HCT116 (cell line): ENCODE measurements at regions not wholly inside any gene's neighbourhood (a gene's known extent, or its start where the extent isn't known, plus 50 kb on each side); places are given as distances from the start of the nearest gene placed in this dataset.

ENCODE experiments used
- ATAC-seq: fragments of 200-7000 bp; cut with Tn5 transposase; 2 replicates; pipeline ENCODE4 v1.9.1; 2020; ENCODE audit warnings: mild to moderate bottlenecking, moderate library complexity
- BruUV-seq: library from RNA; stranded (reverse); fragments of 400-500 nt; replicated peaks from 2 replicates; lab custom pipeline; 2021; lab: Mats Ljungman, UMichigan
- CTCF ChIA-PET: fragments of 300-600 bp; sonication (Branson Sonifier 250); formaldehyde crosslinking; loops from one replicate; lab custom pipeline; 2021; ENCODE audit warnings: antibody characterized with exemption; lab: Charles Lee
- POLR2A ChIA-PET: fragments of 300-600, 350-600 bp; sonication (Branson Sonifier 250); formaldehyde crosslinking; loops from one replicate; lab custom pipeline; 2021; ENCODE audit warnings: antibody characterized with exemption; lab: Charles Lee
- RAD21 ChIA-PET, 2 experiments: fragments of 300-600 bp; sonication (Branson Sonifier 250); formaldehyde crosslinking; loops; one replicate each; lab custom pipeline; 2023; ENCODE audit warnings: low total read pairs in 2 of 2; ENCODE audit not compliant: uncharacterized antibody in 2 of 2, unreplicated experiment in 2 of 2, low non-redundant PET in 1 of 2; lab: Charles Lee
- DNase-seq: peaks from one replicate; pipeline ENCODE4 v3.0.0-alpha.2; 2010; ENCODE audit warnings: low read depth, low spot score
- H2AFZ ChIP-seq: fragments of 200-600 bp; shearing (Covaris generic), sonication (generic); 2 replicates; pipeline ENCODE4 v1.6.1; 2017; ENCODE audit warnings: low read depth, mixed run types, mixed read lengths, antibody characterized with exemption, low read length; ENCODE audit not compliant: poor library complexity, severe bottlenecking
- H3K27ac ChIP-seq: 2 replicates; pipeline ENCODE4 v1.5.1; 2012; ENCODE audit warnings: low read depth, low read length
- H3K27me3 ChIP-seq: fragments of 200-600 bp; sonication (generic); 2 replicates; pipeline ENCODE4 v1.6.1; 2016; ENCODE audit warnings: mixed run types, low read length, mixed read lengths; ENCODE audit not compliant: insufficient read depth
- H3K36me3 ChIP-seq, 2 experiments: fragments of 200-500 bp in 1 of 2; fragments of 200-600 bp in 1 of 2; sonication (Bioruptor generic) in 1 of 2; sonication (generic) in 1 of 2; 2 replicates each; pipeline versions ENCODE4 v1.5.1 to v1.6.1; 2014 to 2016; ENCODE audit warnings: low read length in 2 of 2, inconsistent platforms in 1 of 2, mixed read lengths in 1 of 2, mixed run types in 1 of 2; ENCODE audit not compliant: insufficient read depth in 2 of 2, control insufficient read depth in 1 of 2
- H3K4me1 ChIP-seq, 2 experiments: fragments of 200-600 bp in 1 of 2; sonication (generic) in 1 of 2; 2 replicates each; pipeline versions ENCODE4 v1.5.1 to v1.6.1; 2012 to 2017; ENCODE audit warnings: low read length in 2 of 2, inconsistent platforms in 1 of 2, mild to moderate bottlenecking in 1 of 2, mixed read lengths in 1 of 2, mixed run types in 1 of 2, moderate library complexity in 1 of 2; ENCODE audit not compliant: insufficient read depth in 2 of 2, control insufficient read depth in 1 of 2
- H3K4me2 ChIP-seq: fragments of 200-600 bp; sonication (generic); 2 replicates; pipeline ENCODE4 v1.6.1; 2017; ENCODE audit warnings: mixed run types, low read length, mixed read lengths
- H3K4me3 ChIP-seq, 2 experiments: fragments of 200-600 bp in 1 of 2; sonication (generic) in 1 of 2; replicated peaks in 1 of 2; 2 replicates each; pipeline ENCODE4 v1.5.1; 2011 to 2016; ENCODE audit warnings: low read length in 2 of 2, control low read depth in 1 of 2, low read depth in 1 of 2, mild to moderate bottlenecking in 1 of 2, mixed read lengths in 1 of 2, mixed run types in 1 of 2
- H3K79me2 ChIP-seq: fragments of 200-600 bp; sonication (generic); 2 replicates; pipeline ENCODE4 v1.6.1; 2017; ENCODE audit warnings: mild to moderate bottlenecking, mixed run types, low read length, moderate library complexity, mixed read lengths; ENCODE audit not compliant: insufficient read depth
- H3K9ac ChIP-seq: fragments of 200-600 bp; sonication (generic); 2 replicates; pipeline ENCODE4 v1.6.1; 2016; ENCODE audit warnings: low read length, mixed read lengths
- H3K9me2 ChIP-seq: fragments of 200-600 bp; sonication (generic), shearing (Covaris generic); 2 replicates; pipeline ENCODE4 v1.6.1; 2017; ENCODE audit warnings: mixed run types, mild to moderate bottlenecking, moderate library complexity; ENCODE audit not compliant: insufficient read depth
- H3K9me3 ChIP-seq, 2 experiments: fragments of 200-500 bp in 1 of 2; fragments of 200-600 bp in 1 of 2; sonication (Bioruptor generic) in 1 of 2; sonication (generic) in 1 of 2; 2 replicates each; pipeline ENCODE4 v1.6.1; 2014 to 2017; ENCODE audit warnings: low read length in 2 of 2, mixed read lengths in 2 of 2, inconsistent platforms in 1 of 2, low read depth in 1 of 2, mild to moderate bottlenecking in 1 of 2, mixed run types in 1 of 2, moderate library complexity in 1 of 2; ENCODE audit not compliant: control insufficient read depth in 1 of 2, insufficient read depth in 1 of 2
- H4K20me1 ChIP-seq: fragments of 200-600 bp; sonication (generic), shearing (Covaris generic); 2 replicates; pipeline ENCODE4 v1.6.1; 2017; ENCODE audit warnings: mixed run types, mild to moderate bottlenecking, moderate library complexity; ENCODE audit not compliant: insufficient read depth
- CBX3 ChIP-seq: IDR thresholded peaks from 2 replicates; pipeline ENCODE4 v1.6.1; 2012; ENCODE audit warnings: low read depth
- ELF1 ChIP-seq: IDR thresholded peaks from 2 replicates; pipeline ENCODE4 v1.6.1; 2012; ENCODE audit warnings: low read depth, borderline replicate concordance
- EZH2phosphoT487 ChIP-seq: fragments of 200-600 bp; IDR thresholded peaks from 2 replicates; pipeline ENCODE4 v1.6.1; 2018; ENCODE audit warnings: antibody characterized with exemption, borderline replicate concordance
- MAX ChIP-seq: IDR thresholded peaks from 2 replicates; pipeline ENCODE4 v1.6.1; 2012
- POLR2AphosphoS5 ChIP-seq: IDR thresholded peaks from 2 replicates; pipeline ENCODE4 v1.6.1; 2011; ENCODE audit warnings: mild to moderate bottlenecking, low read depth, low read length, moderate library complexity
- ZBTB33 ChIP-seq: IDR thresholded peaks from 2 replicates; pipeline ENCODE4 v1.6.1; 2011; ENCODE audit warnings: mild to moderate bottlenecking, low read length, moderate library complexity; ENCODE audit not compliant: insufficient replicate concordance; ENCODE audit errors: extremely low read depth
- ZFX ChIP-seq: fragments of 450-650 bp; IDR thresholded peaks from 2 replicates; pipeline ENCODE4 v1.6.1; 2017
- ZNF274 ChIP-seq: fragments of 200-500 bp; sonication (Bioruptor generic); IDR thresholded peaks from 2 replicates; pipeline ENCODE4 v1.6.1; 2014; ENCODE audit warnings: mild to moderate bottlenecking, low read depth, low read length, inconsistent platforms
- intact Hi-C: fragments of 100-400 bp; cut with micrococcal nuclease; formaldehyde crosslinking; loops from 2 replicates; pipeline ENCODE4 v1.10.0; 2022

- BruUV-seq, result no TSS peak
- RAD21 ChIA-PET, result no interaction called here
Measured at GRCh38 chr3:26438981-26439884, 183.3 kb upstream of the LRRC3B start.

More at GRCh38 chr3:26438981-26439884, 183.3 kb upstream of the LRRC3B start:
- H3K9me3 ChIP-seq, result no peaks in the 10 kb centered on the region; a peak in 2 of 4 replicates
- TF ChIP-seq ELF1 (no peak), EZH2phosphoT487 (no peak), CBX3 (no peak), ZBTB33 (no peak), ZNF274 (no peak), MAX (no peak), POLR2AphosphoS5 (no peak), ZFX (no peak)
- no peak overlapping the region for H3K27ac ChIP-seq
- no peak overlapping the region for H2AFZ ChIP-seq
- ChIA-PET CTCF (no interaction called here), POLR2A (no interaction called here)
- H3K9ac ChIP-seq, result no peak overlapping the region
- H3K36me3 ChIP-seq, result no peaks in the 10 kb centered on the region
- intact Hi-C loops, result no loop called here
- ATAC-seq, result no peak
- no peaks in the 10 kb centered on the region for H3K27me3 ChIP-seq
- no peak overlapping the region for H3K4me2 ChIP-seq
- no peaks in the 10 kb centered on the region for H4K20me1 ChIP-seq
- H3K4me3 ChIP-seq, result no peak overlapping the region
- no peak for DNase-seq
- H3K79me2 ChIP-seq, result no peaks in the 10 kb centered on the region
- H3K4me1 ChIP-seq, result no peaks in the 10 kb centered on the region
- no peaks in the 10 kb centered on the region for H3K9me2 ChIP-seq
